Stimulated activated CD8-positive, alpha-beta memory T cell treated with anti-CD3 and anti-CD28 coated beads, Interleukin-7, amount 100 ng/mL, for 1 hour (primary cell): ENCODE measurements at regions not wholly inside any gene's neighbourhood (a gene's known extent, or its start where the extent isn't known, plus 50 kb on each side); places are given as distances from the start of the nearest gene placed in this dataset.

ENCODE experiments used
- DNase-seq, 2 donors: peaks; one replicate each; pipeline ENCODE4 v3.0.0-alpha.2; 2020; ENCODE audit warnings: low read depth in 2 of 2

DNA sequence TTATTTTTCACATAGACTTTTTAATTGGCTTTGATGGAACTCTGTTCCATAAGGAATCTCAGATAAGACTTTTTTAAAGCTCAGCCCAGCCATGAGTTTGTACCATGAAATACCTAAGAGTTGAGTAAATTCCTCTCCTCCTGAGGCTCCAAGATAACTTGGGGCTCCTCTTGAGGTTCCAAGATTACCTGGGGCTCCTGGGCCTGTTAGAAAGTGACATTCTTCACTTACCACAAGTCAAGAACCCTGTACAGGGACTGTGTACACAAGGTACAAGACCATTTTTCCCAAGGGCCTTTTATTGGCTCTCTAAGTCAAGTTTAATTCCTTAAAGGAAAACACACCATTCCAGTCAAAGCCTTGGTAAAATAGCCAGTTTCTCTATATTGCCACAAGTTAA, 111.3 kb upstream of the PRR20G start:
- DNase-seq: no peak

DNA sequence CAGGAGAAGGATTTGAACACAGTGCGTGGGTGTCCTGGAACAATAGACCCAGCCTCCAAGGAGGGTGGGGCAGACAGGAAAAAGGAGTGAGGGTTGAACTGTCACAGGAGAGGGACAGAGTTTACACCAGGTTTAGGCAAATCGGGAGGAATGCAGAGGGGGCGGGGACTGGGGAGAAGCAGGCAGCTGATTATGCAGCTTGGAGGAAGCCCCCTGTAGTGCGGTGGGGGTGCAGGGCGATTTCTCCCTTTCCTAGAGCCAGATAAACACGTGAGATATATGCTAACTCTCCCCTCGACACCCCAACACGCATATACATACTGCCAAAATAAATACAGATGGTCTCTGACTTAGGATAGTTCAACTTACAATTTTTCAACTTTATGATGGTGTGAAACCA, 108.6 kb upstream of the PRR20G start:
- no peak for DNase-seq

DNA sequence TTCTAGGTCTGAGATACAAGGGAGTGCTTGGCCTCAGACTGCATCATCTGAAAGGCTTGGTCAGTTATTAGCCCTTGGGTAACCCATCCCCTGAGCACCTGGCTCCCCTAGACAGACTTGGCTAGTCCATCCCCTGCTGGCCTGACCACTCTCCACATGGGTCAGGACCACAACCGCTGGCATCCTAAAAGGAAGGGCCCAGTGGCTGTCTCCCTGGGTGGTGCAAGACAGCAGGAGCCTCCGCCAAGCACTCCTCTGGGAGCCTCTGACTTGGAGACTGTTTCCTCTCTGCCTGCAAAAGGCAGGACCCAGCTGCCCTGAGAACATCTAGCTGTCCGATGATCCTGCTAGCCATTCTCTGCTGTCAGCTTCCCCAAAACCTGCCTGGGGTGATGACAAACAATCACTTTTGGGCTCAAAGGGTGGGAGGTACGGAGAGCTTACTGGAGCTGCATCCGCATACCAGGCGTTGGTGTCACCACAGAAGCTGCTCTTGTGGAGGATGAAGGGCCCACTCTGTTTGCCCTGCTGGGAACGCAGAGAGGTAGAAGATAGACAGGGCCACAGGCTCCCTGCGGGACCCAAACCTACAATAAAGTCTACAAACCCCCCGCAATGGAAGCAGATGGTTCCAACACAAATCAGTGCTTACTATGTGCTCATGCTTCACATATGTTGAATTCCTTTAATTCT, 108.0 kb upstream of the PRR20G start:
- DNase-seq: no peak

DNA sequence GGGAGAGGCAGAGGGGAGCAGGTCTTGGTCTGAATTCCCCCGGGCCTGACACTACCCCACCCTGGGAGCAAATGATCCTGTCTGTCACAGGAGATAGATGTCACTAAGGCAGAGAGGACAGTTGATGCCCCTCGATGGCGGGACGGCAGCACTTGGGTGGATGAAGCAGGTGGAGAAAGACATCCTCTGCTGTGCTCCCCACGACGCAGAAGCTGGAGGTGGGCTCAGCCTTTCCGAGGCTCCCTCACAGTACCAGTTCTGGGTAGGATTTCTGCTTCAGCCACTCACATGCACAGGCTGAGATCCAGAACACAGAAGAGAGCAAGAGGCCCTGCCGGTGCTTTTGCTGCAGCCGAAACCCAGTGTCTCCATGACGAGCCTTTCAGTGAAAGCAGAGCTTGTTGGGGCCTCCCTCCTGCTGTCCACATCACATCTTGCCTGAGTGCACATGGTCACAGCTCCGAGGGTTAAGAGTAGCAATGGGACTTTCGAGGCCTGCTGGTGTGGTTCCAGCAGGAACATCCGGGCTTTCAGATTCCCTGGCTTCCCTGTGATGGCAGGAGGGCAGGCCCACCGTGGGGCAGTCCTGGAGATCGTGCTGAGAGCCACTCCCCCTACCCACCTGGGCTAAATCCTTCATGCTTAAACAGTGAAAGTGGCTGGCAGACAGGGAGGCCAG, 107.3 kb upstream of the PRR20G start:
- DNase-seq: no peak

DNA sequence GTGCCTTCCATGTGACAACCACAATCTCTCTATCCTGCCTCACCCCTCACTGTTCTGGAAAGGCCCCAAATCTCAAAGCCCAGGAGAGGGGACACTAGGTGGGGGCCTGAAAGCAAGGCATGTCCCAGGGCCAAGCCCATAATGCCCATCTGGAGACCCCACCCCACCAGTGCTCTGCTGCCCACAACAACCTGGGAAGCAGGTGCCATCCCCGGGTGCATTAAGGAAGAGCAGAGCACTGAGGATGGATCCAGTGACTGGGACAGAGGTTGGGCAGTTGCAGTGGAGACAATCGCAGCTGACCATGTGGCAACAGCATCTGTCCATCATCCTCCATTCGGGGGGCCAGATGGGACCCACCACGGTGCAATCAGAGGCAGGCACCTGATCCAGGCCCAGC, 106.2 kb upstream of the PRR20G start:
- DNase-seq: no peak

DNA sequence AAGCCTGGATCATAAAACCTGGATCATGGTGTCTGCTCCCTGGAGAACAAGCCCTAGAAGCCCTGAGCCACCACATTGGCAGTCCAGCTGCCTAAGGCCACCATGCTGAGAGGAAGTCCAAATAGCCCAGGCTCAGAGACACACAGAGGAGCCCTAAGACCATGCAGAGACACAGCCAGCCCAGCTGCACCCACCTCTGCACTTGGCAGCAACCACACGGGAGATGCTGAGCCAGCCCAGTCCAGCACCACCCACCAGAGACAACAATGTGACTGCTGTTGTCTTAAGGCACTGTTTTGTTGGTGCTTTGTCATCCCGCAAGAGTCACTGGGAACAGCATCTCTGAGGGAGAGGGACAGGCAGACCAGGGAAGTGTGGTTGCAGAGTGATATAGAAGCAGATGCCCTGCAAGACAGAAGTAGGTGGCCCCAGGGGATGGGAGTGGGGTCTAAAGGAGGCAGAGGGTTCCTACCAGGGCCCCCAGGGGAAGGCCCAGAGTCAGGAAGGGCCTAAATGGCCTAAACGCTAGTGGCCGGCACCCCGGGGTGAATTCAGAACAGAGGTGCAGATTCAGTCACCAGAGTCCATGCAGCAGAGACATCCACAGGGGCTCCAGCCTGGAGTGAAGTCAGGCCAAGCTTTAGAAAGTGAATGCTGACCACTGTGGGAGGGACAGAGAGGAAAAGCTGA, 105.4 kb upstream of the PRR20G start:
- DNase-seq: no peak

DNA sequence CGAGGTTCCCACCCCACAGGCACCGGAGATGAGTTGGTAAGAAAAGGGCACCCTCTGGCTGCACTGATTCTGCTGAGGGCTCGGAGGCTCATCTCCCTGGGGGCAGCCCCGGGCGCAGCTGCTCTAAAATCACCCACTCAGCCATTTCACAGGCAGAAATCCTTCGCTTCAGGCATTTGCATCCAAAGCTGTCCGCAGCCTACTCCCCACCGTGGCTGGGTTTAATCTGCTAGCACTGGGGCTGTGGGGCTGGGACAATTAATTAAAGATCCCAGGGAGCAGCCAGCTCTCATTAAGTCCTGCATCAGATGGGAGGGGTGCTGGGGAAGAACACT, 104.3 kb upstream of the PRR20G start:
- DNase-seq: no peak

DNA sequence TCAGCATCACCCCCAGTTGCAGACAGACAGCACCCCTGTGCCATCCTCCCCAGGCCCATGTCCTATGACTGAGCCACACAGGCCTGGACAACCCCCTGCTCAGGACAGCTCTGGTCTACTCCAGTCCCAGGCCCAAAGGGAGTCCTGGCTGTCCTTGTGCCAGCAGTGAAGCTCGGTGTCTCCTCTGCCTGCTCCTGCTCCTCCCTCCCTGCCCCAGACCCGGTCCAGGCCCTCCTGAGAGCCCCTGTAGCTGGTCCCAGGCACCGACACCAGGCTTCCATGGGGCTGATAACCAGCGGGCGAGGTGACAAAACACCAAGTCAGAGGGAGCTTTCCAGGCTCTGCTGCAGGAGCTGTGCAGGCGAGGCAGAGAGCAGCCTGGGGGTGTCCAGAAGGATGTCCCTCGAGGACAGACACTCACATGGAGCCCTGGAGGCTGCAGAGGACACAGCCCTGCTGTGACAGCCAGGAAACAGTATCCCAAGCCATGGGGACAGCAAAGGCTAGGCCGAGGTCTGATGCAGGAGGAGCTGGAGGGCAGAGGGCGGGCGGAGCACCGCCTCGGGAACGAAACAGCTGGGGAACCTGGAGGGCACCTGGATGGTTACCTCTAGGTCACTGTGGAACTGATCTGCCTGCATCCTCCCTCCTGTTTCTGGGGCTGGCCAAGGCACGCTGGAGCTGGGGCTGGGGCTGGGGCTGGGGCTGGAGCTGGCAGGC, 103.8 kb upstream of the PRR20G start:
- no peak for DNase-seq

DNA sequence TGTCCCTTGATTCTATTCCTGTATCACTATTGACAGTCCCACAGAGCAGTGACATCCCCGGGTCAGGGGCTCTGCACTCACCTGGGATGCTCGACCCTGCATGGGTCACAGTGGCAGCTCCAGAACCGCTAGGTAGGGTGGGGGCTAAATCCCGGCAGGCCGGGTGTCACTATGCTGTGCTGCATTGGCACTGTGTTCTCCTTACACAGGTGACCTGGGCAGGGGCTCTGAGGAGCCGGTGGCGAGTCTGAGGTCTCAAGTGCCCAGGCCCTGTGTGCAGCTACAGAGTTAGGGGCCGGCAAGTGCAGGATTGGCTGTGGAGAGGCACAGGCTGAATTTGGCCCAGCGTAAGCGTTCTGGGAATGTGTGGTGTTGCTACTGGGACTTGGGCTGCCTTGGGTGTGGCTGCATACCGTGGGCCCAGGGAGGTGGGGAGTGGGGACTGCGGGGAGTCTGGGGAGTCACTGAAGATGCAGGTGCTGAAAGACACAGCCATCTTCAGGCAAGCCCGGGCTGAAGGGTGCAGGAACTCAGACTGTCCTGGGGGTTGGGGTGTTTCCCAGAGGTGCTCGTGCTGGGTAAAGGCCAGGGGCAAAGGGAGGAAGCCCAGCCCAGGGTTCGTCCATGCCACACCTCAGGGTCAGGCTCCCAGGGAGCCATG, 102.6 kb upstream of the PRR20G start:
- DNase-seq: no peak

DNA sequence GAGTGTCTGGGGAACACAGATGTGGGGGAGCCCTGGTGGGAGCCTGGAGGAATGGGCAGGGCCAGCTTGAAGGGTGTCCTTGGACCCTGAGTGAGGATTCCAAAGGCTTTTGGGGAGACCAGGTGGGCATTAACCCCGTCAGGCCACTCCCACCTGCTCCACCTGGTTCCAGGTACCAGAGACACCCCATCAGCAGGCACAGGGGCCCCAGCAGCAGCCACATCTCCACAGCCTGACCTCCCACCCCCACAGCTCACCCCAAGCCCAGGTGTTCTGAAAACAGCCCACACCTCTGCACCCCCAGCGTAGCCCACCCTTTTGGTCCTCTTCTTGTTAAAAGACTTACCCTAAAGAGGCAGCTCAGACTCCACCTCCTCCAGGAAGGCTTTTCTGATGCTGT, 102.1 kb upstream of the PRR20G start:
- DNase-seq: no peak

DNA sequence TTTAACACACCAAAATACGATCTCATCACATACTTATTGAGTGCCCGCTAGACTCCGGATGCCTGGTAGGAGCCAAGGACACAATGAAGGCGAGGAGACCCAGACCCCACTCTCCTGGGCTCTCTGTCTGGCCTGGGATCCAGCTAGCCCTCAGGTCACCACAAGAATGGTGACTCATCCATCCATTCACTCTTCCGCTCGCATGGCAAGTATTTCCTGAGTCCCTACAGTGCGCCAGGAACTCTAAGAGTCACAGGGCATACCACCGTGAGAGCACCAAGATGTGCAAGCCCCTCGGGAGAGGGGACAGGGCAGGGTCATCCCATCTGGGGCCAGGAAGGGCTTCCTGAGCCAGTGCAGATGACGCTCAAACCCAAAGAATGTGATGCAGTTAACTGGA, 101.6 kb upstream of the PRR20G start:
- no peak for DNase-seq

DNA sequence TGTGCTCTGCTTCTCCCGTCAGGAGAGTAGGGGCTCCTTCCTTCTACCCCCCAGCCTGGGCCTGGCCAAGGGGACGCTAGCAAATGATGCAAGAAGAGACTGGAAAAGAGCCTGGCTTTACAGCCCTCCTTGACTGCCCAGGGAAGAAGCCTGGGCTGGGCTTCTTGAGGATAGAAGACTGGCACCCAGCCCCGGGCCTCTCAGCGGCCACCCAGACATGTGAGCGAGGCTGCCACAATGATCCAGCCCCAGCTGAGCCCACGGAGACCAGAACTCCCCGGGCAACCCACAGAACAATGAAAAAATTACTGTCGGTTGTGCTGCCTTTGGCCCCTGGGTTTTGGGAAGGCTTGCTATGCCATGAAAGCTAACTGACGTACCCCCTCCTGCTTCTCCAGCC, 100.6 kb upstream of the PRR20G start:
- no peak for DNase-seq

DNA sequence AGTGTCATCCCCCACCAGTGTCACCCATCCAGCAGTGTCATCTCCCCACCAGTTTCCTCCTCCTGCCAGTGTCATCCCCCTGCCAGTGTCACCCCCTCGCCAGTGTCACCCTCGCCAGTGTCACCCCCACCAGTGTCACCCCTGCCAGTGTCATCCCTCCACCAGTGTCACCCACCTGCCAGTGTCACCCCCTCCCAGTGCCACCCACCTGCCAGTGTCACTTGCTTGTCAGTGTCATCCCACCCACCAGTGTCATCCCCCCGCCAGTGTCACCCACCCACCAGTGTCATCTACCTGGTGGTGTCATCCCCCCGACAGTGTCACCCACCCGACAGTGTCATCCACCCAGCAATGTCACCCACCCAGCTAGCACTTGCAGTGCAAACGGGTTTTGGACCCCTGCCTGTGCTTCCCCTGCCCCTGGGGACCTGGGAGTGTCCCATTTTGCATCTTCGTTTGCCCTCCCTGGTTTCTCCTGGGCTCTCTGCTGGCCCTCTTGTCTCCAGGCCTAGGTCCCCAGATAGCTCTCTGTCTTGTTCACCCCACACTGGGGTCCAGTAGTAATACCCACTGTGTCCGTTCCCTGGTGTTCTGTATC, 99.8 kb upstream of the PRR20G start:
- no peak for DNase-seq

DNA sequence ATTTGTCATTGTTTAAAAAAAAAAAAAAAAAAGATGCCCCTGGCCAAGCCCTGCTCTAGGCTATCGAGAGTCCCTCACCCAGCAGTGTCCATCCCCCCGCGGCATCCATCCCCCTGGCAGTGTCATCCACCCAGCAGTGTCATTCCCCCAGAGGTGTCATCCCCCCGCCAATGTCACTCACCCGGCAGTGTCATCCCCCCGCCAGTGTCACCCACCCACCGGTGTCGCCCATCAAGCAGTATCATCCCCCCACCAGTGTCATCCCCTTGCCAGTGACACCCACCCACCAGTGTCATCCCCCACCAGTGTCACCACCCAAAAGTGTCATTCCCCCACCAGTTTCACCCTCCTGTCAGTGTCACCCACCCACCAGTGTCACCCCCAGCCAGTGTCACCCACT, 99.3 kb upstream of the PRR20G start:
- DNase-seq: no peak

DNA sequence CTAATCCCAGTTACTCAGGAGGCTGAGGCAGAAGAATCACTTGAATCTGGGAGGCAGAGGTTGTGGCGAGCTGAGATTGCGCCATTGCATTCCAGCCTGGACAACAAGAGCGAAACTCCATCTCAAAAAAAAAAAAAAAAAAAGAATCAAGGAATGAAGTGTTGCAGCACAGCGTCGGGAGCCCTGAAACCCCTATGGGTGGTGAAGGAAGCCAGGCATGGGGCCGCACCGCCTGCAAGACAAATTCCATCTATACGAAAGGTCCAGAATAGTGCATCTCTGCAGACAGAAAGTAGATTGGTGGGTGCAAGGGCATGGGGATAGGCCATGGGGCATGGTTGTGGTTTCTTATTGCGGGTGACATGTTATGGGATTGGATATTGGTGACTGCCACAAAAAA, 98.6 kb upstream of the PRR20G start:
- DNase-seq: no peak

DNA sequence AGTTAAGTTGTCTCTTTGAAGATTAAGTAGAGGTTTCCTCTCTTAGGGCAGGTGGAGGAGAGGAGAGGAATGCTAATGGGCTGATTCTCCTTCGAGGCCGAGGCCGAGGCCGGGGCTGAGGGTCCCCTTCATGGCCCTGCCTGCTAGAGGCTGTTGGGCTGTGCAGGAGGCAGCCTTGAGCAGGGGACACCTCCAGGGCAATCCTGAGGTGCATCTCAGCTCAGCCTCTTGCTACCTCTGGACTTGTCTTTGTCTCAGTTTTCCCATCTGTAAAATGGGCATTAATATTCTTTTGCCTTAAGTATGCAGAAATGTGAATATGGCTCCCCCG, 97.7 kb upstream of the PRR20G start:
- no peak for DNase-seq

DNA sequence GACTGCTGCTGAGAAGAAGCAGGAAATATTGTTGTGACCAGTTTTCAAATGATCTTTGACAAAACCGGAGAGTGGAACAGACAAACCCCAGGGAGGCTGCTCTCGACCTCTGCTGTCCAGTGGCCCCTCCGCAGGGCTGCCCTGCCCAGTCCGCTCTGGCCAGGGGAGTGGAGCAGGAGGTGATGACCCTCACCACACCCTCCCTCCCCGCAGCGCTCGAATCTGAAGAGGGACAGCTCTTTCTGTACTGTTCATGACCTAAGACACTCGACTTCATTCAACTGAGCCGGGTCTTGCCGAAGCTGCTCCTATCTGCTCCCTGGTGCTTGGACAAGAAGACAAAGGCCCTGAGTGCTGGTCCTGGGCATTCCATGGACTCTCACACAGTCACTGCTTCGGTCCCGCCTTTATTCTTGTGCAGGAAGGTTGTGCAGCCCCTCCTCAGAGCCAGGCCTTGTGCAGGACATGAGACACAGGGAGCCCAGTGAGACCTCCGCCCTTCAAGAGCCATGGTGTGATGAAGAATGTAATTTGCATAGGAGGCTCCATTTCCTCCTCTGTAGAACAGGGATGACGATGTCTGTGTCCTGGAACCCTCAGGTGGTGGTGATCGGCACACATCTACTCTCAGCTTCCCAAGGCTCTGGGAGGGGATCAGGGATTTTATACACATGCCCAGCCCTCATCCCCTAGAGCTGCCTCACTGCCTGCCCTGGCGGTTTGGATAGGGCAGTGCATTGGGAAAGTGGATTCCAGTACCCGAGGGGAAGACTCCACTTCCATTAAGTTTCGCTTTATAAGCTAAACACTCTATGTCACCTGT, 97.1 kb upstream of the PRR20G start:
- no peak for DNase-seq

DNA sequence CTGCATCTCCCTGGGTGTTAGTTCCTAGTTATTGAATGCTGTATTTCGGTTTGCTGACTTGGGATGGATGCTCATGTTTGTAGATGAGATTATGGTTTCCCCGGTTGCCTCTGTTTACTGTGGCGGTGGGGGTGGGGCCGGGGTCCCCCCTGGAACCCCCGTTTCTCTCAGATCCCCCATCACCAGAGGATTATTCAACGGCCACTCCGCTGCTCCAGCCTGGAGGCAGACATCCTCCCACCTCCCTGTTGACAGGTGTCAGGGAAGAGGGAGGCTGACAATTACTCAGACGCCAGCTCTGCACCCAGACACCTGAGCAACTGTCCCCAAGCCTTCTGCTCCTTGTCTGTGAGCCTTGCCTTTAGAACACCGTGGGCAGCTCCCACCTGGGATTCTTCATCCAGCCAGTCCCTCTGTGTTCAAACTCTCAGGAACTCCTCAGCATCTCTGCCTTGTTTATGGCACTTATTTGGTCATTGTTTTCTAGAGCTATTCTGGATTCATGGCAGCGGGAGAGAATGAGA, 95.9 kb upstream of the PRR20G start:
- DNase-seq: no peak

DNA sequence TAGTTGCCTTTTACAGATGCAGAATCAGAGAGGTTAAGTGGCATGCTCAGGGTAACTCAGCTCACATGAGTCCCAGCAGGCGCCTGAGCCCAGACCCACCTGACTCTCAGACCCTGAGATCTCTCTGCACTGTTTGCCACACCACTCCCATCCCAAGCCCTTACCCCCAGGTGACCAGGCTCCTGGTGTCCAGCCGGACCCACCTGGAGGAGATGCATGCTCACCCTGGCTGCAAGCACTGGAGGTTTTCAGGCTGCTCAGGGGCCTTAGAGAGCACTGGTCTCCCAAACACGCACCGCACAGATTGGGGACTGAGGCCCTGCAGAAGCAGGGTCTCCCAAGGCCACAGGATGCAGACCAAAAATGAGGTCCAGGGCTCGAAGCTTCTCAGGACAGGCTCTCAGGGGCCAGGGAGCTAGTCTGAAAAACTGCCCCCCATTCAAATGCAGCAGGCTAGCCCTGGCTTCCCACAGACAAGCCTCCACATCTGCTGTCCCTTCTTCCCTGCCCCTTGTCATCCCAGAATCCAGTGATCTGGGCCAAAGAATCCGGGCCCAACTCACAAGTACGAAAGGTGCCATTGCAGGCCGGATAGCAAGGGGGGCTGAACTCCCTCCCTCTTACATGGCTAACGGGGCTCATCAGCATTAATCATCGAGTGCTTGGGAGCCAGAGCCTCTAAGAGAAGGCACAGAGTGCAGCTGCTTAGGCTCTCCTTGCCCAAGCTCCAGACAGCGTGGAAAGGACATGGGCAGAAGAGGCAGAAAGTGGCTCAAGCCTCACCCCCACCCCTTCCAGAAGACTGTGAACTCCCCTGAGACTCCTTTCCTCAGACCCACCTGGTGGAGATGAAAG, 90.2 kb upstream of the PRR20G start:
- DNase-seq: no peak
